Stomach (tissue), 4 donors: ENCODE measurements at regions not wholly inside any gene's neighbourhood (a gene's known extent, or its start where the extent isn't known, plus 50 kb on each side); places are given as distances from the start of the nearest gene placed in this dataset.

Source experiments
- CTCF ChIP-seq, 7 experiments: fragments of 450-650 bp in 4 of 7; fragments of 200-600 bp in 3 of 7; sonication (generic) in 3 of 7; IDR thresholded peaks; one replicate each; pipeline ENCODE4 v1.5.1; 2016 to 2019; ENCODE audit warnings: antibody characterized with exemption in 7 of 7, control low read depth in 2 of 7, mild to moderate bottlenecking in 1 of 7
- EP300 ChIP-seq: sonication (generic); formaldehyde crosslinking; IDR thresholded peaks from one replicate; pipeline ENCODE4 v1.6.1; 2017; ENCODE audit warnings: antibody characterized with exemption
- POLR2A ChIP-seq, 4 donors: fragments of 450-650 bp; IDR thresholded peaks; one replicate each; pipeline ENCODE4 v1.6.1; 2016; ENCODE audit warnings: antibody characterized with exemption in 4 of 4, control low read depth in 2 of 4, mild to moderate bottlenecking in 1 of 4, moderate library complexity in 1 of 4
- POLR2AphosphoS5 ChIP-seq, 3 donors: sonication (generic); formaldehyde crosslinking; IDR thresholded peaks; one replicate each; pipeline ENCODE4 v1.6.1; 2016; ENCODE audit warnings: antibody characterized with exemption in 3 of 3

DNA sequence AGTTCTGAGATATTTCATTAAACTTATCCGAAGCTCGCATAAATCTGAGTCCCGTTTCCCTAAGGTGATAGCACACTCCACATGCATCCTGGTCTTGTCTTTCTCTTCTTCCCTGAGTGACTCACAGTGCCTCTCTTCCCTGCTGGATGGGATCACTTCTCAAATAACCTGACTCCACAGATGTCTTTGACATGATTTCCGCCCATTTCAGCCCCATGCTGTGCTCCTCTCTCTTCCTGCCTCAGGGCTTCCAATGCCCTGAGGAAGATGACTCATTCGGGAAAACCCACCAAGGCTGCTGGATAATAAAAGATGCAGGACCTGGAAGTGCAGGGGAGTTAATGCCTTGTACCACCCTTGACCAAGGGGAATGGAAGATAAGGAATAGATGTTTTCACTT is 441.7 kb upstream of the SOX11 start:
- TF ChIP-seq POLR2A (IDR thresholded peaks at IDR 0.05): no peak
- no peak for TF ChIP-seq CTCF (IDR thresholded peaks at IDR 0.05)
- TF ChIP-seq EP300: no peak
- no peak for TF ChIP-seq POLR2AphosphoS5 (IDR thresholded peaks at IDR 0.05)
